Dendritic cell treated with granulocyte-macrophage colony-stimulating factor and Interleukin-4, amounts not matched to agents 40 ng/mL and 50 ng/mL, for 4 days (primary cell): ENCODE measurements at regions not wholly inside any gene's neighbourhood (a gene's known extent, or its start where the extent isn't known, plus 50 kb on each side); places are given as distances from the start of the nearest gene placed in this dataset.
"Not testable (repeated sequence)": the region's sequence is repeated elsewhere in the genome, so short reads cannot be mapped to it uniquely, and the experiment has no call there.

Source experiments
- H3K27ac Mint-ChIP-seq: one replicate; pipeline ENCODE4 v1.8.0; 2022; ENCODE audit warnings: mild to moderate bottlenecking, mixed read lengths
- H3K27me3 Mint-ChIP-seq: one replicate; pipeline ENCODE4 v1.8.0; 2022; ENCODE audit warnings: mild to moderate bottlenecking, mixed read lengths
- H3K36me3 Mint-ChIP-seq: one replicate; pipeline ENCODE4 v1.8.0; 2022; ENCODE audit warnings: low read depth, mixed read lengths
- H3K4me1 Mint-ChIP-seq: one replicate; pipeline ENCODE4 v1.8.0; 2022; ENCODE audit warnings: low read depth, mixed read lengths
- H3K4me3 Mint-ChIP-seq: one replicate; pipeline ENCODE4 v1.8.0; 2022; ENCODE audit warnings: mild to moderate bottlenecking, moderate library complexity, mixed read lengths
- H3K9me3 Mint-ChIP-seq: one replicate; pipeline ENCODE4 v1.8.0; 2022; ENCODE audit warnings: mixed read lengths
- intact Hi-C: fragments of 100-400 bp; cut with micrococcal nuclease; formaldehyde crosslinking; loops from one replicate; pipeline ENCODE4 v1.15.0; 2022

DNA sequence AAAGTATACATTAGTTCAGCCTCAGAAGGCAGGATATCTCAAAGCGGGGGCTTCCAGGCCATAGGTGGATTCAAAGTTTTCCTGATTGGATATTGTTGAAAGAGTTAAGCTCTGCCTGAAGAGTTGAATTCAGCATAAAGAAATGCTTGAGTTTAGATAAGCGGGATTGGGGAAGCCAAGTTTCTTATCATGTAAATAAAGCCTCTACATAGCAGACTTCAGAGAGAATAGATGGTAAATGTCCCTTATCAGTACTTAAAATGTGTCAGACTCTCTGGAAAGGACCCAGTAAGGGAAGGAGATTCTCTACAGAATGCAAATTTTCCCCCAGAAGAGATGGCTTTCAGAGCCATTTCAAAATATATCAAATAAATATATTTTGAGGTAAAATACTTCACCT is 423.5 kb downstream of the SHISA9 start:
- Mint-ChIP-seq H3K4me1 (peaks cover 4% of the 10 kb centered on the region), H3K4me3 (no peak overlapping the region), H3K27ac (no peak overlapping the region), H3K36me3 (no peaks in the 10 kb centered on the region), H3K27me3 (no peaks in the 10 kb centered on the region), H3K9me3 (no peaks in the 10 kb centered on the region)
- intact Hi-C loops, result no loop called here

GRCh38 chr16:13325396-13325795 is 424.0 kb downstream of the SHISA9 start:
- no peaks in the 10 kb centered on the region for H3K9me3 Mint-ChIP-seq
- H3K27me3 Mint-ChIP-seq, result no peaks in the 10 kb centered on the region
- peaks cover 4% of the 10 kb centered on the region for H3K4me1 Mint-ChIP-seq
- no peak overlapping the region for H3K27ac Mint-ChIP-seq
- no peaks in the 10 kb centered on the region for H3K36me3 Mint-ChIP-seq
- intact Hi-C loops, result no loop called here
- H3K4me3 Mint-ChIP-seq, result no peak overlapping the region

- Mint-ChIP-seq H3K36me3 (no peaks in the 10 kb centered on the region), H3K4me3 (no peak overlapping the region), H3K4me1 (no peaks in the 10 kb centered on the region), H3K27me3 (no peaks in the 10 kb centered on the region), H3K27ac (no peak overlapping the region), H3K9me3 (no peaks in the 10 kb centered on the region)
- intact Hi-C loops, result no loop called here
Measured at GRCh38 chr16:13331918-13332317, 430.5 kb downstream of the SHISA9 start.

DNA sequence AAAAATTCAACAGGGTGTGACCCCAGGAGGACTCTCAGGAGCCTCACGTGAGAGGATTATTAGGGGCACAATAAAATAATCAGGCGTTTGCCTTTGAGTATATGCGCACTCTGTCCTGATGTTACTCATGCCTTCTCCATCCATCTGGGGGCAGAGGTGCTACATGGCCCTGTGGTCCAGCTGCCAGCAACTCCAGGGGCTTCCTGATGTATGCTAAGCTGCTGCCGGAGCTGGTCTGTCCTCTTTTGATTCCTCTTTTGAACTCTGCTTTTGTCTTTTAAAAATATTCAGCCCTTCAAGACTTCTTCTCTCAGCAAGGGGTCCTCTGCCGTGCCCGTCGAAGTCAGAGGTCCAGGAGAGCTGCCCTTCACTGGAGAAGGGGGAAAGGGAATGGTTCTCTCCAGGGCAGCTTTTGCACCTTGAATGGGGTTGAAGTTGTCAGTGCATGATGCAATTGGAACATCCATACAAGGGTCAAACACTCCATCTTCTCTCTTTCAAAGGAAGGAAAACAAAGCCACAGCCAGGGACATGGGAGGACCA is 431.4 kb downstream of the SHISA9 start:
- intact Hi-C loops, result no loop called here
- no peaks in the 10 kb centered on the region for H3K9me3 Mint-ChIP-seq
- no peak overlapping the region for H3K4me3 Mint-ChIP-seq
- H3K4me1 Mint-ChIP-seq, result no peaks in the 10 kb centered on the region
- H3K36me3 Mint-ChIP-seq, result no peaks in the 10 kb centered on the region
- no peaks in the 10 kb centered on the region for H3K27me3 Mint-ChIP-seq
- H3K27ac Mint-ChIP-seq, result no peak overlapping the region

- Mint-ChIP-seq H3K27me3 (no peaks in the 10 kb centered on the region), H3K36me3 (no peaks in the 10 kb centered on the region), H3K4me3 (no peak overlapping the region), H3K4me1 (no peaks in the 10 kb centered on the region), H3K9me3 (no peaks in the 10 kb centered on the region), H3K27ac (no peak overlapping the region)
- intact Hi-C loops, result no loop called here
Measured at GRCh38 chr16:13333336-13333735, 431.9 kb downstream of the SHISA9 start.

DNA sequence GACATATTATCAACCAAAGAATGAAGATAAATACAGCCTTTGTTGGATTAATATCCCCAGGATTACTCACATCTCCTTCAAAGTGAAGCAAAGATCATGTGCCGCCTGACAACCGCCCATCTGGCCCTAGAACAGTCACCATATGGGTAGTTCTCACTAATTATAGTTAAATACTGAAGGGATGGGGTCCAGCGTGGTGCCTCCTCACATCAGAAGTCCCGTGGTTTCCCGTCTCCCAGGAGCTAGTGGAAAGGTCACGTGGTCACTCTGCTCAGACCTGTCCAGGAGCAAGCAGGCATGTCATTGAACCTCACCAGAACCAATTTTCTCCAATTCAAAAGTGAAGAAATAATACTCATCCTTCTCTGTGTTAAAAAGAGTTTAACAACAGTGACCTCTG is 434.5 kb downstream of the SHISA9 start:
- no peaks in the 10 kb centered on the region for H3K9me3 Mint-ChIP-seq

GRCh38 chr16:13336335-13336734 is 434.9 kb downstream of the SHISA9 start:
- Mint-ChIP-seq H3K4me3 (no peak overlapping the region), H3K27ac (no peak overlapping the region), H3K36me3 (no peaks in the 10 kb centered on the region), H3K9me3 (no peaks in the 10 kb centered on the region), H3K4me1 (no peaks in the 10 kb centered on the region), H3K27me3 (no peaks in the 10 kb centered on the region)
- intact Hi-C loops, result no loop called here

More for the DNA sequence above, 434.5 kb downstream of the SHISA9 start:
- H3K4me1 Mint-ChIP-seq, result no peaks in the 10 kb centered on the region
- intact Hi-C loops, result no loop called here
- no peak overlapping the region for H3K4me3 Mint-ChIP-seq
- no peaks in the 10 kb centered on the region for H3K27me3 Mint-ChIP-seq
- no peak overlapping the region for H3K27ac Mint-ChIP-seq
- no peaks in the 10 kb centered on the region for H3K36me3 Mint-ChIP-seq

- H3K36me3 Mint-ChIP-seq, H3K27me3 Mint-ChIP-seq, H3K4me1 Mint-ChIP-seq, H3K9me3 Mint-ChIP-seq, intact Hi-C loops, H3K27ac Mint-ChIP-seq, H3K4me3 Mint-ChIP-seq: not testable (repeated sequence)
Measured at GRCh38 chr16:13336907-13337881, 435.8 kb downstream of the SHISA9 start.

GRCh38 chr16:13338044-13338443 is 436.6 kb downstream of the SHISA9 start:
- Mint-ChIP-seq H3K4me1 (no peaks in the 10 kb centered on the region), H3K4me3 (no peak overlapping the region), H3K27me3 (no peaks in the 10 kb centered on the region), H3K9me3 (no peaks in the 10 kb centered on the region), H3K27ac (no peak overlapping the region), H3K36me3 (no peaks in the 10 kb centered on the region)
- intact Hi-C loops, result no loop called here

DNA sequence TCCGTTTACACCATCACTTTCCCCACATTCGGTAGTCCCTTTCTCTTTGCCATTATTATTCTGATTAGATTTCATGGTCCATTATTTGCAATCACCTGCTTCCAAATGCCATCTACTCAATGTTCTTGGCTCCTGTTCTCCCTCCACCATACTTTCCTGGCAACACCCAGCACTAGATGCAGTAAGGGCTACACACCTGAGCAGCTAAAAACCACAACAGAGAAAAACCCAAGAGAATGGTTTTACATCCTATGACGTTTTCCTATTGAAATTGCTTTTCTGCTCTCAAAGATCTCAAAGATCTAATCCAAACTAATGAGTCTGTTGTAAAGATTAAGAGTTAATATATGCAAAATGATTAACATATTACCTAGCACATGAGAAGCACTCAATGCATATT is 441.3 kb downstream of the SHISA9 start:
- no peaks in the 10 kb centered on the region for H3K36me3 Mint-ChIP-seq
- no peaks in the 10 kb centered on the region for H3K27me3 Mint-ChIP-seq
- H3K4me3 Mint-ChIP-seq, result no peak overlapping the region
- no peaks in the 10 kb centered on the region for H3K4me1 Mint-ChIP-seq
- intact Hi-C loops, result no loop called here
- no peak overlapping the region for H3K27ac Mint-ChIP-seq
- H3K9me3 Mint-ChIP-seq, result no peaks in the 10 kb centered on the region

DNA sequence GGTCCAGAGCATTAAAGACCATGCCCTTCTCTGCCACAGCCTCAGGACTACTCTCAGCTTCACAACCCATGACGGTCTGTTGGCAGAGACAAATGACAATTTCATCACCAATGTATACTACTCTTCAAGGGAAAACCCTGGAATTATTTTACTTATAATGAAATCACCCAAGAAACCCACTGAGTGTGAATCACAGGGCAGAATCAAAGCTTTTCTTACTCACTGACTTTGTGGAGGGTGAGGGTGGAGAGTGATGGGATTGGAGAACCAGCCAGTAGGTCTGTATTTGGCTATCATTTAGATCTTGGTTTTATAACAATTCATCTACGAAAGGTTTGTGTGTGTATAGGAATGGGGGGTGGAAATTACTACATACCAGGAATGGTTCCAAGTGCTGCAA is 442.6 kb downstream of the SHISA9 start:
- Mint-ChIP-seq H3K9me3 (no peaks in the 10 kb centered on the region), H3K4me1 (no peaks in the 10 kb centered on the region), H3K4me3 (no peak overlapping the region), H3K27ac (no peak overlapping the region), H3K36me3 (no peaks in the 10 kb centered on the region), H3K27me3 (no peaks in the 10 kb centered on the region)
- intact Hi-C loops, result no loop called here

- Mint-ChIP-seq H3K36me3 (no peaks in the 10 kb centered on the region), H3K27me3 (no peaks in the 10 kb centered on the region), H3K4me3 (no peak overlapping the region), H3K27ac (no peak overlapping the region), H3K9me3 (peaks cover 6% of the 10 kb centered on the region), H3K4me1 (no peaks in the 10 kb centered on the region)
- intact Hi-C loops, result no loop called here
Measured at GRCh38 chr16:13348416-13348815, 447.0 kb downstream of the SHISA9 start.

GRCh38 chr16:13350000-13350399 is 448.6 kb downstream of the SHISA9 start:
- Mint-ChIP-seq H3K4me1 (no peaks in the 10 kb centered on the region), H3K27me3 (no peaks in the 10 kb centered on the region), H3K27ac (no peak overlapping the region), H3K4me3 (no peak overlapping the region), H3K9me3 (peaks cover 6% of the 10 kb centered on the region), H3K36me3 (no peaks in the 10 kb centered on the region)
- intact Hi-C loops, result no loop called here

- H3K4me3 Mint-ChIP-seq, result no peak overlapping the region
- H3K27me3 Mint-ChIP-seq, result no peaks in the 10 kb centered on the region
- H3K36me3 Mint-ChIP-seq, result no peaks in the 10 kb centered on the region
- no peak overlapping the region for H3K27ac Mint-ChIP-seq
- H3K9me3 Mint-ChIP-seq, result peaks cover 6% of the 10 kb centered on the region
- H3K4me1 Mint-ChIP-seq, result no peaks in the 10 kb centered on the region
- intact Hi-C loops, result no loop called here
Measured at GRCh38 chr16:13351181-13351580, 449.8 kb downstream of the SHISA9 start.
